ENCODE measurements at regions not wholly inside any gene's neighbourhood (a gene's known extent, or its start where the extent isn't known, plus 50 kb on each side); places are given as distances from the start of the nearest gene placed in this dataset.
A peak's percentile ranks its signal among the peaks of the same experiment; 100 is the strongest.

GRCh38 chr10:33529234-33529633 is 194.8 kb upstream of the NRP1 start:
- no peak for DNase-seq

DNA sequence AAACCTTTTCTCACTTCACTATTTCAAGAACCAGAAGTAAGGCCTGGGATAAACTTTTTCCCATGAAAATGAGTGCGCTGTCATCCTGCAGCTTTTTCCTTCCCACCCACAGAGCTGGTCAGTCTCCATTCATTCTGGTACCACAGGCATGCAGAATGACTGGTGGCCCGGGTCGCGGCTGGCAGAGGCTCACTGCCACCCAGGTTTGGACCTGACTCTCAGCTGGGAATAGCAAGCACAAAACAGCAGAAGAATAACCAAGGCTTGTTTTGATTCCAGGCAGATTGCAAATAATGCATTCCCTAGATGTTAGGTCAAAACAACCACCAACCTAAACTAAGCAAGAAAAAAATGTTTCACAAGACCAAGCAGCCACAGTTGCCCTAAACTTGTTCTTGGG is 190.5 kb upstream of the NRP1 start:
- peak; percentile 28 for DNase-seq

DNA sequence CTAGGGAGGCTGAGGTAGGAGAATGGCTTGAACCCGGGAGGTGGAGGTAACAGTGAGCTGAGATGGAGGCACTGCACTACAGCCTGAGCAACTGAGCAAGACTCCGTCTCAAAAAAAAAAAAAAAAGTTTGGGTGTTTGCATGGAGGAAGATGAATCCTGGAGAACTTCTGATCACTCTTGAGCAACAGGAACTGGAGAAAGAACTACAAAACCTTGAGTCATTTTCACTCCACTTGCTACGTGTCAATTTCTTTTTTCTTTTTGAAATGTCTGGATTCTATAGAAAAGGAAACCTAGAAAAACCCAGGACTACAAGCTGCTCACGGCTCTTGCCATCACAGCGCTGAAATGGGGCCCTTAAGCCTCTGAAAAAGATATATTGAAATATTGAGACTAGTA is 189.6 kb upstream of the NRP1 start:
- DNase-seq, result no peak

- DNase-seq, result no peak
These were observed 188.8 kb upstream of the NRP1 start for GRCh38 chr10:33523236-33523792.

DNA sequence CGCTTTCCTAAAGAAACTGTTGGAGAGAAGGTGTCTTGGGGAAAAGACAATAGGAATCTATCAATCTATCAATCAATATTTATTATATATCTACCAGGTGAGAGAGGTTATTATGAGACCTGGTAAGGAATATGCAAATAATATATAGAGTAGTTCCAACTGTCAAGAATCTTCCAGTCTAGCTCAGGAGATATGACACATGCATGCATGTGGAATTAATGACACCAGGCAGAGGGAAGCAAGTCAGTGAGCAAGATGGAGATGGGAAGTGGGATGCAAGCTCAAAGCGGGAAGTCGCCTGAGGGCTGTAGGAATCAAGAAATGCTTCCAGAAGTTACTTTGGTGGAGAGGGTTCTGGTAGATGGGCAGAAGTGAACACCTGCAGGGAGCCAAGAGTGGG is 187.4 kb upstream of the NRP1 start:
- no peak for DNase-seq

DNA sequence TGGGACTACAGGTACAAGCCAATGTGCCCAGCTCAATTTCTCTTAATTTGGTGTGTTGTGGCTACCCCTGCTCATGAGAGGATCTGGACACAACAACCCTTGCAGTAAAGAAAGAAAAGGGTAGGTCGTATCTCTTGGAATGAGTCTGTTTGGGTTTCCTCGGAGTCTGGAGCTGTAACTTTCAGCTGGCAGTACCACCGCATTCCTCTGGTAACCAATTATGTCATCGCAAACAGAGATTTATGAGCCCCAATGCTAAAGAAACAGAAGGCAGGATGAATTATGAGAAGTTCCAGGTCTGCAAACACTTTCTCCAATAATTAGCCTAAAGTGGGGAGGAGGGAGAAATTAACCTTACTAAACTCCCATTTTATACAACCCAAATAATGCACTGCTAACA is 186.6 kb upstream of the NRP1 start:
- DNase-seq, result peak; percentile 72

DNA sequence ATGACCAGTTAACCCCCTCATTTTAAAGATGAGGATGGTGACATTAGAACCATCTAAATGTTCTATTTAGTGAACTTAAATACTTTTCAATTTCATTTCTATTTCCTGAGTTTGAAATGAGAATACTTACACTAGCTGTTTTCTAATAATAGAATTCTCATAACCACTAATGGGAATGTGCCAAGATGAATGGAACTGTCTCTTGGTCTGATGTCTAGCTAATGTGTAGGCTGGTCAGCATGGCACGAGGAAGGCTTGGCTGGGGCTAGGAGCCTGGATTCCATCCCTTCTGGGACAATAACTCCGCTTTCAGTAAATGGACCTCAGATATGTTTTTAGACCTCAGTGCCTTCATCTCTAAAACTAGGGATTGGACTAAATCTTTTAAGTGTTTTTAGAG is 185.8 kb upstream of the NRP1 start:
- peak; percentile 29 for DNase-seq

DNA sequence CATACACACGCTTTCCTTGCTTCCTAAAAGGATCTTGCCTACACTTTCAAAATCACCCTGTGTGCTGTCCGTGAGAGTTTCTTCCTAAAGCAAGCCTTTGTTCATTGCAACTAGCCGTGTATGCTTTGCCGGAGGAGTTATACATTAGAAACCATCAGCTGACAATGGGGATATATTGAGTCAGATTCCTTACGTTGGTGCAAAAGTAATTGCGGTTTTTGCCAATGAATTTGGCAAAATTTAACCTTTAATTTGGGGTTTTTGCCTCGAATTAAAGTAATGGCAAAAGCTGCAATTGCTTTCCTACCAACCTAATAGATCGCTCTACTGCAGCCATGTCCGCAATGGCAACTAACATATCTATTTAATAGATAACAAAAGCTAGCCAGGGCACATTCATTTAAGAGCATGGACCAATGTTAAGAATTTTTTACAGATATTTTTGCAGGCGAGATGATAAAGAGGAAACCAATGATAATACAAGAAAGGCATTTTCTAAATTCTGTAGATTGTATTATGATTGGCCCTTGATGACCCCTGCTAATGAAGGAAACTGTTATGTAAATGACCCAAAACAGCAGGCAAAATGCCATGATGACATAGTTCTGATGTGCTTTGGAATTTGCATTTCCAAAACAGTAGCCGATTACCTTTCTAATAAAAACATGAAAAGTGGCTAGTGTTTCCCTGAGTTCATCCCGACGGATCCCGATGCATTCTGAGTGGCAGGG is 184.8 kb upstream of the NRP1 start:
- no peak for DNase-seq

DNA sequence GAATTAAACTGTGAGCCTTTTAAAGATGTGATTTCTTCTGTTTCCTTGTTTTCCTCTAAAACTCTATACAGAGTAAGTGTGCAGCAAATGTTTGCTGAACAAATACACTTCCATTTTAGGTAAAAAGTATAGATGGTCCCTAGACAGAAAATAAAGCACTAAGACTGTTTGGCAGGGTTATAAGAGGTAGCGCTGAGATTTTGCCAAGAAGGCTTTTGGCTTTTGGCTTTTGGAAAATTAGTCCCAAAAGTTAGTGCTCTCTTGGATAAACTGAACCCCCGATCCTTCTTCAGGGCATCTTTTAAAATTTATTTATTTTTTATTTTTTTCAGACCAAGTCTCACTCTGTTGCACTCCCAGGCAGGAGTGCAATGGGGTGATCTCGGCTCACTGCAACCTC is 175.7 kb upstream of the NRP1 start:
- no peak for DNase-seq

GRCh38 chr10:33509231-33509831 is 174.9 kb upstream of the NRP1 start:
- DNase-seq, result peak; percentile 88

DNA sequence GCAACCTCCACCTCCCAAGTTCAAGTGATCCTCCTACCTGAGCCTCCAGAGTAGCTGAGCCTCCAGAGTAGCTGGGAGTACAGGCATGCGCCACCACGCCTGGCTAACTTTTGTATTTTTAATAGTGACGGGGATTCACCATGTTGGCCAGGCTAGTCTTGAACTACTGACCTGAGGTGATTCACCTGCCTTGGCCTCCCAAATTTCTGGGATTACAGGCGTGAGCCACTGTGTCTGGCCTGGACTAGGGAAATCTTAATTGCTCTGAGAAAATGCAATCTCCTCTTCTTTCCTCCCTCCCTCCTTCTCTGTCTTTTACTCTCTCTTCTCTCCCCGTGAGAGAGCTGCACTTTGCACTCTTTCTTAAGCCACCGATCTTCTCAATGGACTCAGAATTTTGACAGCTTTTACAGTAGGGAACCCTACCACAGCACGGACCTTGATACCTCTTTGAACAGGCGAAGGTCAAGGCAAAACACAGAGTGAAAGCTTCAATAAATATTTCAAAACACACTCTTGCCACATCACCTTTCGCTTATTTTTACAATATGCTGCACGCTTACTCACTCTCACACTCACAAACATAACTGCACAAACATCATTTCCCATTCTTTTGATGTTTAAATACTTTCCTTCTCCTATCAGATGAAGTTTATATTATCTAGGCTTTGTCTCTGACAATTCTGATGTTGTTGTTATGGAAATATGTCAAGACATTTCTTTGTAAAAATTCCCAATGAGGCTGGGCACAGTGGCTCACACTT is 173.4 kb upstream of the NRP1 start:
- no peak for DNase-seq

GRCh38 chr10:33506838-33507661 is 172.6 kb upstream of the NRP1 start:
- DNase-seq, result peak; percentile 34

- DNase-seq, result no peak
These were observed 171.9 kb upstream of the NRP1 start for GRCh38 chr10:33506391-33506790.

DNA sequence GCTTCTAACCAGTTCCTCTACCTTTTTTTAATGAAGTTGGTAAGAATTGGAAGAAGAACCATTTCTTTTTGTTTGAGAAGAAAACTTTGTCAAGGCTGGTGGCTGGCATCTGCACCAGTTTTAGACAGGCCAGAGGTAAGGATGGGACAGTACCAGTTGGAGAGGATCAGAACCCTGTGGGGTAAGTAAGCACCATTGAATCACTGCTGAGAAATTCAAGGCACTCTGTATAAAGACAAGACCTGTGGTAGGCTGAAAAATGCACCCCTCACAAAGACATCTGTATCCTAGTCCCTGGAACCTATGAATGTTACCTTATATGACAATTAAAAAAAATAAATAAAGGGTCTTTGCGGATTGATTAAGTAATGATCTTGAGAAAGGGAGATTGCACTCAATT is 166.7 kb upstream of the NRP1 start:
- DNase-seq, result no peak

GRCh38 chr10:33498391-33498891 is 164.0 kb upstream of the NRP1 start:
- DNase-seq, result no peak

DNA sequence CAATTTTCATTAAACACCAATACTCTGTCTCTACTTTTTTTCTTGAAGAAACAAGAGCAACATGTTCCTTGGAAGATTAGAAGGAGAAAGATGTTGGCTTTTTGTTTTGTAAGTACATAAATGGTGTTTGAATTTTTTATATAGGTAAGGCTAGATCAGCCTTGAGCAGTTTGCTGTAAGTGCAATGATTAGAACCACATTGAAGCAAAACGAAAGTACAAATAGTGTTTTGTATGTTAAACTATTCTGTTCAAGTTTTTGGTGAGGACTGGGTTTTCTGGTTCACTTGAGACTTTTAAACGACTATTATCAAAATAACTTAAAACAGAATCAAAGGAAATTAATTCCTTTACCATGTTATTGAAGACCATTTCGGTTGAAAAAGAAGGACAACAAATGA is 162.9 kb upstream of the NRP1 start:
- no peak for DNase-seq

DNA sequence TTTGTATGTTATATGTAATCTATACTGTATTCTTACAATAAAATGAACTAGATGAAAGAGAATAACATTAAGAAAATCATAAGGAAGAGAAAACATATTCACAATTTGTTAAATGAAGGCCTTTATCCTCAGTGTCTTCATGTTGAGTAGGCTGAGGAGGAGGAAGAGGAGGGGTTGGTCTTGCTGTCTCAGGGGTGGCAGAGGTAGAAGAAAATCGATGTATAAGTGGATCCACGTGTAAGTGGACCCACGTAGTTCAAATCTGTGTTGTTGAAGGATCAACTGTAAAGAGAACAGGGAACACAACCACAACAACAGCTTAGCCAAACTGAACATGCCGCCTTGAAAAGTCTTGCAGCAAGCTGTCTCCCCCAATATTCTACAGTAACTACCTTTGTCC is 161.6 kb upstream of the NRP1 start:
- DNase-seq, result no peak

DNA sequence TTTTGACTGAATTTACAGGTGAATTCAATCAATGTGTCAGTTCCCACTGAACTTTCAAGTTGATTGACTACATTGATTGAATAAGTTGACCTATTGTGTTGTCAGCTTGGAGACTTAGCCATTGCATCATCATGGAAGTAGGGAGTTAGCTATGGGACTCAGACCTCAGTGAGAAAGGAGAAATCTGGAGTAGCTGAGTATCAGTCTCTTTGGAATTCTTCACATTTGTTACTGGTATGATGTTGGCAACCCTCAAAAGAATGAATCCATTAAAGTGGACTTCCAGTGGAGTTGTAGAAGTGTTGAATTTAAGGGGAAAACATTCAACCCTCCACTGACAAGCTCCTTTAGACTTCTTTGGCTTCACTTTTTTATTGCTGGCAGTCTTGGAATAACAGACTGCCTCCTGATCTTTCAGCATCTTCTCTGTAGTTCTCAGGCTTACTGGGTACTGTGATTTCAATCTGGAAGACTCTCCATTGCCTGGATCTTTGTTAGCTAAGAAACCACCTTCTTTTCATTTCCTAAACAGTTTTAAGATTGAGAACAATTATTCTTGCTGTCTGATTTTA is 160.3 kb upstream of the NRP1 start:
- peak; percentile 32 for DNase-seq

- DNase-seq, result no peak
These were observed 159.5 kb upstream of the NRP1 start for GRCh38 chr10:33493978-33494377.

DNA sequence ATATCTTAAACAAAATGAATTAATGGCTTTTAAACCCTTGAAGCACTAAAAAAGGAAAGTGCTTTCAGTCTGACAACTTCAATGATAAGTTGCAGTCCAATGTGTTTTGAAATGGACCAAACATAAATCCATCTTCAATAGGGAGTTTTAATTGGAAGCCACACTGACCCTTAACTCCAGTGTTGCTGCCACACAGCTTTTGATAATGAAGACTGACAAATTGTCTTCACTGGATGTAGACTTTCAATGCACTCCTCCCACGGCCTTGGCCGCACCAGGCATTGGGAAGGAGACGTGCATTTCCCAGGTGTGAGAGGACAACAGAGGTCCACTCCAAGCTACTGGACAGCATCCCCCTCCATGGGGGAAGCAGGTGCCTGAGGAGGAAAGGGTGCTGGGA is 159.0 kb upstream of the NRP1 start:
- DNase-seq, result no peak

DNA sequence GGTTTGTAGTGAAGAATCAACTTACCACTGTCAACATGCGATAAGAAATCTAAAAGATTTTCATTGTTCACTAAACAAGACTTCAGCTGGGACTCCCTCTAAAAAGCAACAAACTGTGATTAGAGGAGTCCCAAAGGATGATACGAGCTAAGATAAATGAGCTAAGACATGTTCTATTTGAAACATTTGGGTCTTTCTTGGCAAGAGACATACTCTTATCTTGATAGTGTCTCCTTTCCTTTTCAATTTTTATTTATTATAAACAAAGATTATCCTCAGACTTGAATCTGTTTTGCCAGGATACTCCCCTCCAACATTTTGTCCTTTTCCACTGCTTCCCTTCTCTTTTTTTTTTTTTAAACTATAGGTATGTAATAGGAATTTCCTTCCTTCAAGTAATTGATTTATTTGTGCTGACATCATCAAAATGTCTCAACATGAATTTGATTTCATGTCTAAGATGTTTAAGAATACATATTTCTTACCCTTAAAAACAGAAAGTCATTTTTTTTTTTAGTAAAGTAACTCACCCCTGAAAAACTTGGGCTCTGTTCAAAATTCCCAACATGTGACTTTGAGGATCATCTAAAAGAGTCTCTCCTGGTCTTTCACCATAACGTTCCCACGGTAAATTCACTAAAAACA is 158.4 kb upstream of the NRP1 start:
- peak; percentile 85 for DNase-seq
